ENCODE measurements at regions not wholly inside any gene's neighbourhood (a gene's known extent, or its start where the extent isn't known, plus 50 kb on each side); places are given as distances from the start of the nearest gene placed in this dataset.
"Not testable (repeated sequence)": the region's sequence is repeated elsewhere in the genome, so short reads cannot be mapped to it uniquely, and the experiment has no call there.

- no peak for DNase-seq
Measured at GRCh38 chr11:28820296-28820989, 712.3 kb downstream of the METTL15 start.

GRCh38 chr11:28819741-28820140 lies 711.6 kb downstream of the METTL15 start:
- DNase-seq, result no peak

GRCh38 chr11:28815110-28815509 lies 706.9 kb downstream of the METTL15 start:
- DNase-seq, result no peak

GRCh38 chr11:28808771-28809170 lies 700.6 kb downstream of the METTL15 start:
- DNase-seq, result no peak

GRCh38 chr11:28799316-28799715 lies 691.1 kb downstream of the METTL15 start:
- DNase-seq, result no peak

GRCh38 chr11:28798286-28798685 lies 690.1 kb downstream of the METTL15 start:
- DNase-seq, result no peak

- DNase-seq, result no peak
Measured at GRCh38 chr11:28797536-28797935, 689.3 kb downstream of the METTL15 start.

GRCh38 chr11:28794405-28794804 lies 686.2 kb downstream of the METTL15 start:
- no peak for DNase-seq

- no peak for DNase-seq
Measured at GRCh38 chr11:28793282-28793738, 685.1 kb downstream of the METTL15 start.

GRCh38 chr11:28792856-28793255 lies 684.7 kb downstream of the METTL15 start:
- no peak for DNase-seq

GRCh38 chr11:28787897-28788296 lies 679.7 kb downstream of the METTL15 start:
- not testable (repeated sequence) for DNase-seq

- no peak for DNase-seq
Measured at GRCh38 chr11:28777126-28777525, 668.9 kb downstream of the METTL15 start.

GRCh38 chr11:28773606-28774005 lies 665.4 kb downstream of the METTL15 start:
- no peak for DNase-seq

- no peak for DNase-seq
Measured at GRCh38 chr11:28770806-28771205, 662.6 kb downstream of the METTL15 start.

- no peak for DNase-seq
Measured at GRCh38 chr11:28767574-28767973, 659.4 kb downstream of the METTL15 start.

GRCh38 chr11:28763876-28764275 lies 655.7 kb downstream of the METTL15 start:
- no peak for DNase-seq

- no peak for DNase-seq
Measured at GRCh38 chr11:28763151-28763550, 655.0 kb downstream of the METTL15 start.

GRCh38 chr11:28760676-28761390 lies 652.6 kb downstream of the METTL15 start:
- no peak for DNase-seq

GRCh38 chr11:28759311-28759710 lies 651.1 kb downstream of the METTL15 start:
- no peak for DNase-seq

- no peak for DNase-seq
Measured at GRCh38 chr11:28757725-28758515, 649.7 kb downstream of the METTL15 start.

- no peak for DNase-seq
Measured at GRCh38 chr11:28756977-28757376, 648.8 kb downstream of the METTL15 start.

- no peak for DNase-seq
Measured at GRCh38 chr11:28743061-28743550, 634.9 kb downstream of the METTL15 start.
